ENCODE measurements at regions not wholly inside any gene's neighbourhood (a gene's known extent, or its start where the extent isn't known, plus 50 kb on each side); places are given as distances from the start of the nearest gene placed in this dataset.
"Not testable (repeated sequence)": the region's sequence is repeated elsewhere in the genome, so short reads cannot be mapped to it uniquely, and the experiment has no call there.

GRCh38 chr2:23053601-23054000 lies 331.4 kb upstream of the KLHL29 start:
- DNase-seq, result no peak

GRCh38 chr2:23055251-23055650 lies 329.7 kb upstream of the KLHL29 start:
- H3K27ac ChIP-seq, result no peak overlapping the region
- H3K4me1 ChIP-seq, result no peaks in the 10 kb centered on the region
- 87 to 89% methylated on average over 3 to 4 of the region's 4 CpGs for WGBS, 2 donors
- TF ChIP-seq CTCF (IDR thresholded peaks at IDR 0.05), result no peak
- TF ChIP-seq POLR2A (IDR thresholded peaks at IDR 0.05), result no peak
- no peaks in the 10 kb centered on the region for H3K9me3 ChIP-seq
- no peaks in the 10 kb centered on the region for H3K36me3 ChIP-seq (ENCODE audit: low read depth, missing control alignments)
- no peak overlapping the region for H3K4me3 ChIP-seq
- DNase-seq, result no peak
- intact Hi-C loops (cut with DNase I; ENCODE audit: low total_unique reads), result no loop called here
- no peaks in the 10 kb centered on the region for H3K27me3 ChIP-seq

More at GRCh38 chr2:23053601-23054000, 331.4 kb upstream of the KLHL29 start:
- H3K27me3 ChIP-seq, result no peaks in the 10 kb centered on the region
- H3K27ac ChIP-seq, result no peak overlapping the region
- H3K4me3 ChIP-seq, result no peak overlapping the region
- TF ChIP-seq CTCF (IDR thresholded peaks at IDR 0.05) (no peak), POLR2A (IDR thresholded peaks at IDR 0.05) (no peak)
- H3K4me1 ChIP-seq, result no peaks in the 10 kb centered on the region
- intact Hi-C loops (cut with DNase I; ENCODE audit: low total_unique reads), result no loop called here
- 87 to 88% methylated on average over 2 of the region's 2 CpGs for WGBS, 2 donors
- H3K36me3 ChIP-seq (ENCODE audit: low read depth, missing control alignments), result no peaks in the 10 kb centered on the region
- no peaks in the 10 kb centered on the region for H3K9me3 ChIP-seq

GRCh38 chr2:23056846-23057245 lies 328.1 kb upstream of the KLHL29 start:
- intact Hi-C loops (cut with DNase I; ENCODE audit: low total_unique reads); H3K9me3 ChIP-seq; H3K36me3 ChIP-seq (ENCODE audit: low read depth, missing control alignments); H3K4me3 ChIP-seq; H3K27me3 ChIP-seq; H3K4me1 ChIP-seq; DNase-seq; H3K27ac ChIP-seq: not testable (repeated sequence)
- 84 to 89% methylated on average over 4 of the region's 4 CpGs for WGBS, 2 donors

GRCh38 chr2:23058435-23058834 lies 326.5 kb upstream of the KLHL29 start:
- no peak for DNase-seq
- no peak overlapping the region for H3K4me3 ChIP-seq
- intact Hi-C loops (cut with DNase I; ENCODE audit: low total_unique reads), result no loop called here
- no peaks in the 10 kb centered on the region for H3K27me3 ChIP-seq
- no peaks in the 10 kb centered on the region for H3K9me3 ChIP-seq
- no peaks in the 10 kb centered on the region for H3K4me1 ChIP-seq
- no peaks in the 10 kb centered on the region for H3K36me3 ChIP-seq (ENCODE audit: low read depth, missing control alignments)
- TF ChIP-seq CTCF (IDR thresholded peaks at IDR 0.05), result no peak
- no peak for TF ChIP-seq POLR2A (IDR thresholded peaks at IDR 0.05)
- H3K27ac ChIP-seq, result no peak overlapping the region
- WGBS, 2 donors, result 88 to 95% methylated on average over 7 to 9 of the region's 9 CpGs

- no peak overlapping the region for H3K27ac ChIP-seq
- no peak for TF ChIP-seq POLR2A (IDR thresholded peaks at IDR 0.05)
- TF ChIP-seq CTCF (IDR thresholded peaks at IDR 0.05), result no peak
- no peaks in the 10 kb centered on the region for H3K4me1 ChIP-seq
- no peak for DNase-seq
- no peaks in the 10 kb centered on the region for H3K9me3 ChIP-seq
- H3K4me3 ChIP-seq, result no peak overlapping the region
- 92 to 94% methylated on average over 4 of the region's 4 CpGs for WGBS, 2 donors
- H3K27me3 ChIP-seq, result no peaks in the 10 kb centered on the region
- H3K36me3 ChIP-seq (ENCODE audit: low read depth, missing control alignments), result no peaks in the 10 kb centered on the region
- intact Hi-C loops (cut with DNase I; ENCODE audit: low total_unique reads), result no loop called here
These were observed 319.8 kb upstream of the KLHL29 start for GRCh38 chr2:23065210-23065609.

All from testis (tissue), 2 donors.